ENCODE measurements at regions not wholly inside any gene's neighbourhood (a gene's known extent, or its start where the extent isn't known, plus 50 kb on each side); places are given as distances from the start of the nearest gene placed in this dataset. TPM values are rescaled to one million over a fixed set of nuclear protein-coding genes. Genes with fewer than 3 reads are reported as not detected.

- peaks cover 13% of the 10 kb centered on the region for H3K4me1 ChIP-seq (ENCODE audit: control insufficient read depth, insufficient read depth, low read length)
- H3K9ac ChIP-seq (ENCODE audit: low read depth, low read length): no peak overlapping the region
- peak overlapping the region; percentile 27 for H3K4me3 ChIP-seq (ENCODE audit: low read length)
- H3K4me2 ChIP-seq (ENCODE audit: low read length): peak overlapping the region; percentile 65
- no peaks in the 10 kb centered on the region for H3K9me3 ChIP-seq (replicated peaks; ENCODE audit: low read length)
- no peaks in the 10 kb centered on the region for H3K27me3 ChIP-seq (ENCODE audit: control insufficient read depth, insufficient read depth, low read length)
- no peaks in the 10 kb centered on the region for H3K36me3 ChIP-seq (ENCODE audit: insufficient read depth, low read length)
Measured at GRCh38 chr13:73141292-73141771, 82.5 kb downstream of the KLF5 start.

DNA sequence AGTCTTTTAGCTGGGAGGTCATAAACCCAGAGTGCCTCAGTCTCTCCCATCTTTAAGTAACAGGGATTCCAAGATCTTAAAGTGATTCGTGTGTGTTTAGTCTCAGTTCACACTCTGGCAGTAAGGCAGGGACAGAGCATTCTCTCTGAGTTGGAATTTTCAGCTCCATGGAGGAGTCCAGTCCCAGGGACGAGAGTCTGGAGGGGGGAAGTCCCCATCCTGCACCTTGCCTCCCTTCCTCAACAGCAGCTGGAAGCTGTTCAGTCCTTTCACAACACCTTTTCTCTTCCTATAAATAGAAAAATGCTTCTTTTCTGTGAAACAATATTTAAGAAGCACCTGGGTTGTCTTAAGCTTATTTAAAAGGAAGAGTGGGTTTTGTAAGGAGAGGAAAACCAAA is 82.0 kb downstream of the KLF5 start:
- Histone ChIP-seq H3K4me2 (ENCODE audit: low read length) (no peak overlapping the region), H3K4me1 (ENCODE audit: control insufficient read depth, insufficient read depth, low read length) (peaks cover 13% of the 10 kb centered on the region), H3K9ac (ENCODE audit: low read depth, low read length) (no peak overlapping the region), H3K4me3 (ENCODE audit: low read length) (no peak overlapping the region), H3K36me3 (ENCODE audit: insufficient read depth, low read length) (no peaks in the 10 kb centered on the region), H3K27me3 (ENCODE audit: control insufficient read depth, insufficient read depth, low read length) (no peaks in the 10 kb centered on the region), H3K9me3 (replicated peaks; ENCODE audit: low read length) (no peaks in the 10 kb centered on the region)

GRCh38 chr13:73138638-73139491 is 80.1 kb downstream of the KLF5 start:
- Histone ChIP-seq H3K4me1 (ENCODE audit: control insufficient read depth, insufficient read depth, low read length) (peaks cover 8% of the 10 kb centered on the region), H3K36me3 (ENCODE audit: insufficient read depth, low read length) (no peaks in the 10 kb centered on the region), H3K4me3 (ENCODE audit: low read length) (no peak overlapping the region)

DNA sequence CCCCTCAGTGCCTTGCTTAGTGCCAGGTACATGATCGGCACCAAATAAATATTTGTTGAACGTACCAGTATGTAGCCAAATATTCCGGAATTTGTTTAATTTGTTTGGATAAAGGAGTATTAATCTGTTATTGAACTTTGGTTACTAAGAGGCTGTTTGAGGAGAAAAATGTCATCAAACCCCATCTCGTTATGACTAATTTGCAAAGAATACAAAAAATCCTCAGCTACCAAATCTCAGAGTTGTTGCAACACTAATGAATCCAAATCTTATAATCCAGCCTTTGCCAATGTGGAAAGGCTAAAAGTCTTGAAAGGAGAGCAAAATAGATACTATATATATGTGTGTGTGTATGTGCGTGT is 79.5 kb downstream of the KLF5 start:
- no peaks in the 10 kb centered on the region for H3K36me3 ChIP-seq (ENCODE audit: insufficient read depth, low read length)
- H3K4me2 ChIP-seq (ENCODE audit: low read length): no peak overlapping the region
- no peaks in the 10 kb centered on the region for H3K27me3 ChIP-seq (ENCODE audit: control insufficient read depth, insufficient read depth, low read length)
- H3K4me1 ChIP-seq (ENCODE audit: control insufficient read depth, insufficient read depth, low read length): peaks cover 13% of the 10 kb centered on the region
- H3K9me3 ChIP-seq (replicated peaks; ENCODE audit: low read length): no peaks in the 10 kb centered on the region
- H3K4me3 ChIP-seq (ENCODE audit: low read length): no peak overlapping the region
- H3K9ac ChIP-seq (ENCODE audit: low read depth, low read length): no peak overlapping the region

More at GRCh38 chr13:73138638-73139491, 80.1 kb downstream of the KLF5 start:
- Histone ChIP-seq H3K9ac (ENCODE audit: low read depth, low read length) (no peak overlapping the region), H3K9me3 (replicated peaks; ENCODE audit: low read length) (no peaks in the 10 kb centered on the region), H3K27me3 (ENCODE audit: control insufficient read depth, insufficient read depth, low read length) (no peaks in the 10 kb centered on the region), H3K4me2 (ENCODE audit: low read length) (no peak overlapping the region)

- no peaks in the 10 kb centered on the region for H3K9me3 ChIP-seq (replicated peaks; ENCODE audit: low read length)
- no peak overlapping the region for H3K9ac ChIP-seq (ENCODE audit: low read depth, low read length)
- no peak overlapping the region for H3K4me2 ChIP-seq (ENCODE audit: low read length)
- no peaks in the 10 kb centered on the region for H3K27me3 ChIP-seq (ENCODE audit: control insufficient read depth, insufficient read depth, low read length)
- no peak overlapping the region for H3K4me3 ChIP-seq (ENCODE audit: low read length)
- H3K36me3 ChIP-seq (ENCODE audit: insufficient read depth, low read length): no peaks in the 10 kb centered on the region
- peaks cover 14% of the 10 kb centered on the region for H3K4me1 ChIP-seq (ENCODE audit: control insufficient read depth, insufficient read depth, low read length)
Measured at GRCh38 chr13:73136776-73137175, 78.0 kb downstream of the KLF5 start.

GRCh38 chr13:73133531-73133930 is 74.7 kb downstream of the KLF5 start:
- H3K4me2 ChIP-seq (ENCODE audit: low read length): no peak overlapping the region
- no peaks in the 10 kb centered on the region for H3K36me3 ChIP-seq (ENCODE audit: insufficient read depth, low read length)
- no peak overlapping the region for H3K4me3 ChIP-seq (ENCODE audit: low read length)
- peaks cover 6% of the 10 kb centered on the region for H3K4me1 ChIP-seq (ENCODE audit: control insufficient read depth, insufficient read depth, low read length)
- H3K9ac ChIP-seq (ENCODE audit: low read depth, low read length): no peak overlapping the region
- H3K27me3 ChIP-seq (ENCODE audit: control insufficient read depth, insufficient read depth, low read length): no peaks in the 10 kb centered on the region
- no peaks in the 10 kb centered on the region for H3K9me3 ChIP-seq (replicated peaks; ENCODE audit: low read length)

- no peaks in the 10 kb centered on the region for H3K36me3 ChIP-seq (ENCODE audit: insufficient read depth, low read length)
- no peaks in the 10 kb centered on the region for H3K27me3 ChIP-seq (ENCODE audit: control insufficient read depth, insufficient read depth, low read length)
- no peaks in the 10 kb centered on the region for H3K9me3 ChIP-seq (replicated peaks; ENCODE audit: low read length)
- no peak overlapping the region for H3K9ac ChIP-seq (ENCODE audit: low read depth, low read length)
- H3K4me3 ChIP-seq (ENCODE audit: low read length): no peak overlapping the region
- H3K4me1 ChIP-seq (ENCODE audit: control insufficient read depth, insufficient read depth, low read length): peaks cover 6% of the 10 kb centered on the region
- no peak overlapping the region for H3K4me2 ChIP-seq (ENCODE audit: low read length)
Measured at GRCh38 chr13:73131247-73131646, 72.4 kb downstream of the KLF5 start.

GRCh38 chr13:73129023-73129422 is 70.2 kb downstream of the KLF5 start:
- H3K9ac ChIP-seq (ENCODE audit: low read depth, low read length): no peak overlapping the region

More at GRCh38 chr13:73129023-73129422, 70.2 kb downstream of the KLF5 start:
- no peaks in the 10 kb centered on the region for H3K27me3 ChIP-seq (ENCODE audit: control insufficient read depth, insufficient read depth, low read length)
- no peak overlapping the region for H3K4me3 ChIP-seq (ENCODE audit: low read length)
- H3K36me3 ChIP-seq (ENCODE audit: insufficient read depth, low read length): no peaks in the 10 kb centered on the region
- peaks cover 6% of the 10 kb centered on the region for H3K4me1 ChIP-seq (ENCODE audit: control insufficient read depth, insufficient read depth, low read length)
- no peak overlapping the region for H3K4me2 ChIP-seq (ENCODE audit: low read length)
- H3K9me3 ChIP-seq (replicated peaks; ENCODE audit: low read length): no peaks in the 10 kb centered on the region

Small RNA genes lying in the stretch of these regions (small RNA-seq; reads per million reads assigned to genes)
- gene AL162376.1 (not detected), gene RNU4-10P (not detected), gene RNY1P8 (not detected)

Data from skeletal muscle satellite cell (primary cell).